GM18870 (cell line): ENCODE measurements at regions not wholly inside any gene's neighbourhood (a gene's known extent, or its start where the extent isn't known, plus 50 kb on each side); places are given as distances from the start of the nearest gene placed in this dataset.
"Not testable (repeated sequence)": the region's sequence is repeated elsewhere in the genome, so short reads cannot be mapped to it uniquely, and the experiment has no call there.

ENCODE experiments used
- ATAC-seq: cut with Tn5 transposase; IDR thresholded peaks from one replicate; pipeline ENCODE4 v1.9.1; 2021; ENCODE audit warnings: moderate library complexity; ENCODE audit not compliant: unreplicated experiment

DNA sequence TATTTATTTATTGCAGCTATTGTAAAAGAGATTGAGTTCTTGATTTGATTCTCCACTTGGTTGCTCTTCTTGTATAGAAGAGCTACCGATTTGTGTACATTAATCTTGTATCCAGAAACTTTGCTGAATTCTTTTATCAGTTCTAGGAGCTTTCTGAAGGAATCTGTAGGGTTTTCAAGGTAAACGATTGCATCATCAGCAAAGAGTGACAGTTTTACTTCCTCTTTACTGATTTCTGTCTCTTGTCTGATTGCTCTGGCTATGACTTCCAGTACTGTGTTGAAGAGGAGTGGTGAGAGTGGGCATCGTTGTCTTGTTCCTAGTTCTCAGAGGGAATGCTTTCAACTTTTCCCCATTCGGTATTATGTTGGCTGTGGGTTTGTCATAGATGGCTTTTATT lies 103.1 kb downstream of the CAPZA3 start:
- not testable (repeated sequence) for ATAC-seq

- ATAC-seq: no peak
Observed at GRCh38 chr12:18849080-18849479, 111.2 kb downstream of the CAPZA3 start.

- ATAC-seq: no peak
Observed at GRCh38 chr12:18849761-18850160, 111.8 kb downstream of the CAPZA3 start.

DNA sequence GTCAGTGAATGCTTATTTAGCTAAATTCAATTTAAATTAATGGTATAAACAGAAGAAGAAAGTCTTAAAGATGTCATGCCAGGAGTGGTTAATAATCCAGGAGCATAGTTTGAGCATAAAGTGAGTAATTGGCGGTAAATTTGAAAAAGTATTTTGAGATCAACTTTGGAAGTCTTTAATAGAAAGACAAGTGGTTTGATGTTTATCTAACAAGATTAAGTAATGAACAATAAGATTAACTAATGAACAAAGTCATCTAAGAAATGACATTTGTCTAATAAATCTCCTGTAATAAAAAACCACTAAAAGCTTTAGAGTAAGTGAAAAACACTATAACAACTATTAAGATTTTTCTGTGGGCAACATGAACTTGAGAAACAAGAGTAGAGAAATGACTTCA lies 112.8 kb downstream of the CAPZA3 start:
- no peak for ATAC-seq

GRCh38 chr12:18851271-18851670 lies 113.4 kb downstream of the CAPZA3 start:
- no peak for ATAC-seq

- no peak for ATAC-seq
Observed at GRCh38 chr12:18853570-18854366, 115.8 kb downstream of the CAPZA3 start.

GRCh38 chr12:18857656-18858055 lies 119.7 kb downstream of the CAPZA3 start:
- no peak for ATAC-seq

DNA sequence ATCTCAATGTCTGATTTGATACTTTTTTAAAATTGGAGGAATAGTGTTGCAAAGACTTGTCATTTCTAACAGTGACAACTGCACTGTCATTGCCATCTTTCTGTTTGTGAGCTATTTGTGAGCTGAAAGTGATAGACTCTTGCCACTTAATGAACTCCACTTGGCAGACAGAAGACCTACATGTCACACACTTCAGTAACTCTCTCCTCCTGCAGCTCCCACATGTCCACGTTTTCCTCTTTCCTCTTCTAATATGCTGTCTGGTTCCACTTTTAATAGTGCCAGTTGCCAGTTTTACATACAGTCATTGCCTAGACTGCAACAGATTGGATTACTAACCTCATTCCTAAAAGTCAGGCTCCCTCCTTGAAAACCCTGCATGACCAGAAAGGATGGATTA lies 121.5 kb downstream of the CAPZA3 start:
- no peak for ATAC-seq

GRCh38 chr12:18861287-18861858 lies 123.5 kb downstream of the CAPZA3 start:
- ATAC-seq: no peak

GRCh38 chr12:18863769-18864500 lies 126.0 kb downstream of the CAPZA3 start:
- ATAC-seq: no peak

DNA sequence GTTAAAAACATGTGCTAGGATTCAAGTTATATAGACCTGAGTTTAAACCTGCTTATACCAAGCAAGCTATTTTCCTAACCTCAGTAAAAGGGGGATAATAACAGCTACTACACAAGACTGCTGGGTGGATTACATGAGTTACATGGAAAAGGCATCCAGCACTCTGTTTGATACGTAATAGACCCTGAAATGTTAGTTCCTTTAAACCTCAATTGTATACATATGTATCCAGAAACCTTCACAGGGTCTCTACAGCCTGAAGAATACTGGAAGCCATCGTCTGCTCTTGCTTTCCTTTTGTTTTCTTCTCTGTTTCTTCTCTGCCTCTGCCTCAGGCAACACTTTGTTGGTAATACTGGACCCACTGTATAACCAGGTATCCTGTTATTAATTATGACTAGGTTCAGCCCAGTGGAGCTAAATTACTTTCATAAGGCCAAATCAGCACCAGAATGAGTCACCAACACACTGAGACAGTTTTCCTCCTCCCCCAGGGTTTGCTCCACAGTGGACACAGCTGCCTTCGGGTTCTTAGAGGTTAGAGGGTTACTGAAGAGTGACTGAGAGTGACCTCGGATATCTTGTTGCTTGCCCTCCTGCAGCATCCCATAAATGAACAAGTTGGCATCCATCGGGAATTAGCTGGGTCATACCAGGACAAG lies 127.1 kb downstream of the CAPZA3 start:
- no peak for ATAC-seq

DNA sequence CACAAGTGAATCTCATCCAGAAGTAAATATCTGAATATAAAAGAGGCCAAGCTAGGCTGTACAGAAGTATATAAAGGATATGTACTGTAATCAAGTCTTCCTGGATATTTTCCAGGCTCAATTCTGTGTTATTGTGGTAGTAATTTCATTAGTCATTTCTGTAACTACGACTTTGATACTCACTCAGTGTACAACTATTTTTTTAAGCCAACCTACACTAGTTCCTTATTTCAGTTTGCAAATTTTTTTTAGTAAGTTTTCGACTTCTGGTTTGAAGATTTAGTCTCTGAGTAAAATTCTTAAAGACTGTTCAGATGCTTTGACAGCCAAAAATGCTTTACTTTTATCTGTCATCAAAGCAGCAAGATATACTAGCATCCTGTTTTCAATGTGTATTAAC lies 130.8 kb downstream of the CAPZA3 start:
- no peak for ATAC-seq

DNA sequence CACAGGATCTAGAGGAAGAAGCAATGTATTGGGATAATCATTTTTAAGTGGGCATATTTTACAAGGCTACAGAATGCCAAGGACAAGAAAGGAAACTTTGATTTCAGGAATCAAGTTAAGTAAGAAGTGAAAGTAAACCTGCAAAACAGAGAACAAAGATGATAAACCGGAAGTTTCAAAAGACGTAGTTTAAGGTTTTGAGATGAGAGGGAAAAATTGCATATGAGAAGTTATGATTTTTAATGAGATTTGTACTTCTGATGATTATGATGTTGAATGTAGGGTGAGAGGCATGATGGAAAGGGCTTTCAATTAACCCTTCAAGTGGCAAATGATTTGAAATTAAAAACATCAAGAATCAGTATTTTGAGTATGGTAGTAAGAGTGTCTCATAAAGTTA lies 134.9 kb downstream of the CAPZA3 start:
- no peak for ATAC-seq

DNA sequence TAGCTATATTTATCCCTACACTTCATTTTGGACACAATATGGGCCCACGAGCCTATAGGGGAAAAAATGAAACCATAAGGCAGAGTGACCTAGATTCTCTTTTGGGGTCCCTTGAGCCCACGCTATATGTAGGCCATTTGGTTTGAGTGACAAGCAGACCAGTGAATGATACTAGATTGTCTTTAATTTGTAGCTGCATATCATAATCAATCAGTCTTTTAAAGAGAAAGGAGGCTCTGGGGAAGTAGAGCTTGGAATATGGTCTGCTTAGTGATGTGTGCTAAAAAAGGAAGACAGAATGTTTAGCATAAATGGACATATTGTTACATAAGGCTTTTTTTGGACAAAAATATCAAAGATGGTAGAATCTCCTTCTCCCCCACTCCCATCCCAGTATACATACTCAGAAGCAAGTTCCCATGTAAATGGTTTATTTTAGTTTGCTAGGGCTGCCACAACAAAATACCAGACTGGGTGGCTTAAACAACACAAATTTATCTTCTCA lies 140.8 kb downstream of the CAPZA3 start:
- no peak for ATAC-seq

- ATAC-seq: no peak
Observed at GRCh38 chr12:18882690-18883089, 144.8 kb downstream of the CAPZA3 start.

- no peak for ATAC-seq
Observed at GRCh38 chr12:18886962-18887361, 149.0 kb downstream of the CAPZA3 start.

DNA sequence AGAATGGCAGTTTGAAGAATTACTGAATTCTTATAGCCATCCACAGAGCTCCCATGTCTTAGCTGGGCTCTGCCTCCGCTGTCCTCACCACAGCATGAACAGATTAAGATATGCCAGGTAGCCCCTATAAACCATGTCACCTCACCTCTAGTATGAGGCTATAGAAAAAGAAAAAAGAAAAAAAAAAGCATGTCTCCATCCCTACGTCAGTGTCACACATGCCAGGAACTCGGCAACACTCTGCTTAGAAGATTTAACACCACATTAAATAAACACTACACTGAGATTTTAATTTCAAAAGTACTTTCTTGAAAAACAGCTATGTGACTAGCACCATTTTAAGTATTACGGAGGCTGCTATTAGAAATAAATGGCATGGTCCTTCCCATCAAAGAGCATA lies 149.4 kb downstream of the CAPZA3 start:
- ATAC-seq: no peak

- ATAC-seq: no peak
Observed at GRCh38 chr12:18888047-18888446, 150.1 kb downstream of the CAPZA3 start.

DNA sequence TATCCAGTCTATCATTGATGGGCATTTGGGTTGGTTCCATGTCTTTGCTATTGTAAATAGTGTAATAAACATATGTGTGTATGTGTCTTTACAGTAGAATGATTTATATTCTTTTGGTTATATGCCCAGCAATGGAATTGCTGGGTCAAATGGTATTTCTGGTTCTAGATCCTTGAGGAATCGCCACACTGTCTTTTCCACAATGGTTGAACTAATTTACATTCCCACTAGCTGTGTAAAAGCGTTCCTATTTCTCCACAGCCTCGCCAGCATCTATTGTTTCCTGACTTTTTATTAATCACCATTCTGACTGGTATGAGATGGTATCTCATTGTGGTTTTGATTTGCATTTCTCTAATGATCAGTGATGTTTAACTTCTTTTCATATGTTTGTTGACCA lies 152.7 kb downstream of the CAPZA3 start:
- ATAC-seq: not testable (repeated sequence)

- ATAC-seq: no peak
Observed at GRCh38 chr12:18895540-18895939, 157.6 kb downstream of the CAPZA3 start.

- ATAC-seq: no peak
Observed at GRCh38 chr12:18895946-18896345, 158.0 kb downstream of the CAPZA3 start.
